Endothelial cell of umbilical vein (primary cell): ENCODE measurements at regions not wholly inside any gene's neighbourhood (a gene's known extent, or its start where the extent isn't known, plus 50 kb on each side); places are given as distances from the start of the nearest gene placed in this dataset.

ENCODE experiments used
- BruUV-seq: library from RNA; stranded (reverse); fragments of 400-500 nt; replicated peaks from 2 replicates; lab custom pipeline; 2021; lab: Mats Ljungman, UMichigan
- CTCF ChIA-PET: fragments of 300-600, 350-600 bp; sonication (Branson Sonifier 250); formaldehyde crosslinking; loops from one replicate; lab custom pipeline; 2021; ENCODE audit warnings: antibody characterized with exemption, inconsistent platforms; lab: Charles Lee
- POLR2A ChIA-PET: fragments of 300-600, 350-600 bp; sonication (Branson Sonifier 250); formaldehyde crosslinking; loops from one replicate; lab custom pipeline; 2021; ENCODE audit warnings: antibody characterized with exemption, inconsistent platforms; lab: Charles Lee
- DNase-seq: peaks from one replicate; pipeline ENCODE4 v3.0.0-alpha.2; 2011; ENCODE audit warnings: low read depth, low spot score
- FAIRE-seq: peaks from 2 replicates; lab custom pipeline; 2011; peaks lifted over from hg19 to GRCh38; lab: Jason Lieb, UNC
- H2AFZ ChIP-seq: 2 replicates; pipeline ENCODE4 v1.6.0; 2012; ENCODE audit warnings: low read depth, low read length, control low read depth, inconsistent platforms
- H3K27ac ChIP-seq: 2 replicates; pipeline ENCODE4 v1.5.1; 2011; ENCODE audit warnings: low read depth, mild to moderate bottlenecking, control low read depth, low read length, moderate library complexity; ENCODE audit not compliant: insufficient read depth
- H3K27me3 ChIP-seq, 2 experiments: 2 replicates each; pipeline versions ENCODE4 v1.6.0 to v1.6.1; 2011; ENCODE audit warnings: low read length in 2 of 2, mixed read lengths in 1 of 2; ENCODE audit not compliant: control insufficient read depth in 2 of 2, insufficient read depth in 2 of 2
- H3K36me3 ChIP-seq, 2 experiments: 2 replicates in 1 of 2; 3 replicates in 1 of 2; pipeline ENCODE4 v1.5.1; 2011; ENCODE audit warnings: low read length in 2 of 2, mild to moderate bottlenecking in 1 of 2, moderate library complexity in 1 of 2; ENCODE audit not compliant: control insufficient read depth in 2 of 2, insufficient read depth in 2 of 2; ENCODE audit errors: extremely low read depth in 1 of 2
- H3K4me1 ChIP-seq: 3 replicates; pipeline ENCODE4 v1.5.1; 2011; ENCODE audit warnings: mild to moderate bottlenecking, low read length; ENCODE audit not compliant: control insufficient read depth, insufficient read depth; ENCODE audit errors: extremely low read depth
- H3K4me2 ChIP-seq: 2 replicates; pipeline ENCODE4 v1.6.1; 2011; ENCODE audit warnings: low read length, control low read depth, mixed read lengths; ENCODE audit not compliant: insufficient read depth
- H3K4me3 ChIP-seq, 3 experiments: fragments of 200-600 bp in 1 of 3; sonication (generic), shearing (Covaris generic) in 1 of 3; replicated peaks in 1 of 3; 2 replicates each; pipeline ENCODE4 v1.5.1; 2011 to 2016; ENCODE audit warnings: control low read depth in 3 of 3, low read length in 3 of 3, mild to moderate bottlenecking in 2 of 3, inconsistent platforms in 1 of 3, low read depth in 1 of 3, moderate library complexity in 1 of 3; ENCODE audit not compliant: insufficient read depth in 1 of 3
- H3K79me2 ChIP-seq: 2 replicates; pipeline ENCODE4 v1.6.0; 2012; ENCODE audit warnings: low read length, inconsistent platforms; ENCODE audit not compliant: control insufficient read depth, insufficient read depth
- H3K9ac ChIP-seq: replicated peaks from 2 replicates; pipeline ENCODE3; 2011; ENCODE audit warnings: low read length, control low read depth; ENCODE audit not compliant: insufficient read depth; ENCODE audit errors: extremely low read depth
- H3K9me1 ChIP-seq: replicated peaks from 3 replicates; pipeline ENCODE4 v1.6.0; 2011; ENCODE audit warnings: mild to moderate bottlenecking, low read length; ENCODE audit not compliant: control insufficient read depth, insufficient read depth; ENCODE audit errors: extremely low read depth
- H3K9me3 ChIP-seq: replicated peaks from 2 replicates; pipeline ENCODE4 v1.5.1; 2012; ENCODE audit warnings: low read length, inconsistent platforms; ENCODE audit not compliant: control insufficient read depth, insufficient read depth
- H4K20me1 ChIP-seq: replicated peaks from 2 replicates; pipeline ENCODE3; 2011; ENCODE audit warnings: mild to moderate bottlenecking, low read length; ENCODE audit not compliant: control insufficient read depth, insufficient read depth; ENCODE audit errors: extremely low read depth
- EZH2 ChIP-seq: IDR thresholded peaks from 2 replicates; pipeline ENCODE4 v1.6.1; 2012; ENCODE audit warnings: borderline replicate concordance, low read depth, mild to moderate bottlenecking, moderate library complexity, low read length, inconsistent platforms; ENCODE audit not compliant: severe bottlenecking
- FOS ChIP-seq: IDR thresholded peaks from 2 replicates; pipeline ENCODE4 v1.6.1; 2011; ENCODE audit warnings: mild to moderate bottlenecking, low read length, moderate library complexity, borderline replicate concordance; ENCODE audit not compliant: insufficient read depth
- GATA2 ChIP-seq: IDR thresholded peaks from 2 replicates; pipeline ENCODE4 v1.7.0; 2011; ENCODE audit warnings: low read depth, mild to moderate bottlenecking, moderate library complexity, mixed read lengths, low read length; ENCODE audit not compliant: insufficient read length, insufficient read depth
- JUN ChIP-seq: IDR thresholded peaks from 2 replicates; pipeline ENCODE4 v1.6.1; 2011; ENCODE audit warnings: borderline replicate concordance, low read depth; ENCODE audit not compliant: insufficient read length, insufficient read depth
- MYC ChIP-seq: IDR thresholded peaks from one replicate; pipeline ENCODE4 v1.6.1; 2011; ENCODE audit warnings: mild to moderate bottlenecking, low read depth, low read length
- POLR2A ChIP-seq: IDR thresholded peaks from 2 replicates; pipeline ENCODE4 v1.6.1; 2012; ENCODE audit warnings: low read depth, mild to moderate bottlenecking, control low read depth, low read length
- POLR2AphosphoS5 ChIP-seq: IDR thresholded peaks from 2 replicates; pipeline ENCODE4 v1.6.1; 2012; ENCODE audit warnings: low read depth, mild to moderate bottlenecking, control low read depth, low read length, moderate library complexity; ENCODE audit not compliant: insufficient read depth
- dilution Hi-C: fragments of 300-500 bp; cut with MboI; formaldehyde crosslinking; loops from one replicate; pipeline ENCODE4 v1.15.0; 2019; ENCODE audit warnings: low sequenced_read_pairs; ENCODE audit not compliant: extremely low pct_ligation_motif_present
- intact Hi-C: fragments of 100-400 bp; cut with micrococcal nuclease; formaldehyde crosslinking; loops from one replicate; pipeline ENCODE4 v1.10.0; 2022
- TF ChIP-seq, protein P1 (sequence below), 2 donors: IDR thresholded peaks; 1 replicate in 1 of 2; 2 replicates in 1 of 2; pipeline ENCODE4 v1.5.1; 2011; ENCODE audit warnings: low read length in 2 of 2, mild to moderate bottlenecking in 2 of 2, moderate library complexity in 2 of 2, control low read depth in 1 of 2, inconsistent platforms in 1 of 2, low read depth in 1 of 2; ENCODE audit not compliant: insufficient read depth in 1 of 2; ENCODE audit errors: extremely low read depth in 1 of 2
- TF ChIP-seq, protein P2 (sequence below): IDR thresholded peaks from 2 replicates; pipeline ENCODE4 v1.6.1; 2011; ENCODE audit not compliant: insufficient read depth, insufficient read length

DNA sequence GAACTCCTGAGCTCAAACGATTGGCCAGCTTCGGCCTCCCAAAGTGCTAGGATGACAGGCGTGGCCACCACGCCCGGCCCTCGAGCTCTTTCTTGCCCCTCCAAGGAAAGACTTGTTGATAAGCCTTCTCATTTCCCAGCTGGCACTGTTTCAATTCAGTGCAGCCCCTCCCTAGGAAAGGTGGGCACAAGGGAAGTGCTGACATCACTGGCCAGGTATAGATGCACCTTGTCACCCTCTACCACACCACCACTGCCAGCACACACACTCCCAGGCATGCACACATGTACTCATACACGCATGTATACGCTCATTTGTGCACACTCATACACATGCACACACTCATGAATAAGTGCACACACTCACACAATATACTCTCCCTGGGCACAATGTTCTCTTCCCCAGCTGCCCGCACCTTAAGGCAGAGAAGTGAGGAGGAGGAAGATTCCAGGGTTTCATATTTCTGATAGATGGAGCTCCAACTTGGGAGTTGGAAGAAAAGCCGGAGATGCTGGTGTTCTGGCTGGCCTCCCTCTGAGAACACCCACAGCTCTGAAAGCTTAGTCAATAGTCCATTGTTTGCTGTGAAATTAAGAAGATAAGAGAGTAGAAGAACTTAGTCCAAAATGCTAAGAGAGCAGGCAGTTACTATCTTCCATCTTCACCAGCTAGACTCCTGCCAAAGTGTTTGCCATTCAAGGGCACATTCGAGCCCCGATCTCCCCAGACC lies 196.7 kb downstream of the FOXO1 start:
- Histone ChIP-seq H3K9me1 (no peaks in the 10 kb centered on the region), H3K27ac (no peak overlapping the region), H3K27me3 (no peaks in the 10 kb centered on the region), H3K4me2 (no peak overlapping the region), H3K4me1 (no peaks in the 10 kb centered on the region), H3K36me3 (no peaks in the 10 kb centered on the region), H3K4me3 (no peak overlapping the region), H4K20me1 (no peaks in the 10 kb centered on the region), H2AFZ (no peak overlapping the region), H3K9me3 (no peaks in the 10 kb centered on the region), H3K9ac (no peak overlapping the region), H3K79me2 (no peaks in the 10 kb centered on the region)
- dilution Hi-C loops, result no loop called here
- FAIRE-seq (no peak), DNase-seq (no peak)
- POLR2A ChIA-PET, result no interaction called here
- CTCF ChIA-PET, result interaction anchor here (0.8 to 1.9 kb wide), 5 partner anchors 10 to 239 kb away, joined by 3 to 12 read pairs (median 3); no protein-coding TSS in a partner anchor
- no TSS peak for BruUV-seq
- TF ChIP-seq MYC (no peak), JUN (no peak), GATA2 (no peak), POLR2A (no peak), FOS (no peak), POLR2AphosphoS5 (no peak), EZH2 (no peak)
- TF ChIP-seq, protein P1, sequence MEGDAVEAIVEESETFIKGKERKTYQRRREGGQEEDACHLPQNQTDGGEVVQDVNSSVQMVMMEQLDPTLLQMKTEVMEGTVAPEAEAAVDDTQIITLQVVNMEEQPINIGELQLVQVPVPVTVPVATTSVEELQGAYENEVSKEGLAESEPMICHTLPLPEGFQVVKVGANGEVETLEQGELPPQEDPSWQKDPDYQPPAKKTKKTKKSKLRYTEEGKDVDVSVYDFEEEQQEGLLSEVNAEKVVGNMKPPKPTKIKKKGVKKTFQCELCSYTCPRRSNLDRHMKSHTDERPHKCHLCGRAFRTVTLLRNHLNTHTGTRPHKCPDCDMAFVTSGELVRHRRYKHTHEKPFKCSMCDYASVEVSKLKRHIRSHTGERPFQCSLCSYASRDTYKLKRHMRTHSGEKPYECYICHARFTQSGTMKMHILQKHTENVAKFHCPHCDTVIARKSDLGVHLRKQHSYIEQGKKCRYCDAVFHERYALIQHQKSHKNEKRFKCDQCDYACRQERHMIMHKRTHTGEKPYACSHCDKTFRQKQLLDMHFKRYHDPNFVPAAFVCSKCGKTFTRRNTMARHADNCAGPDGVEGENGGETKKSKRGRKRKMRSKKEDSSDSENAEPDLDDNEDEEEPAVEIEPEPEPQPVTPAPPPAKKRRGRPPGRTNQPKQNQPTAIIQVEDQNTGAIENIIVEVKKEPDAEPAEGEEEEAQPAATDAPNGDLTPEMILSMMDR (IDR thresholded peaks at IDR 0.05; ENCODE audit: extremely low read depth in 1 of 2, insufficient read depth in 1 of 2, low read depth in 1 of 2, low read length in 2 of 2), result no peak
- TF ChIP-seq, protein P2, sequence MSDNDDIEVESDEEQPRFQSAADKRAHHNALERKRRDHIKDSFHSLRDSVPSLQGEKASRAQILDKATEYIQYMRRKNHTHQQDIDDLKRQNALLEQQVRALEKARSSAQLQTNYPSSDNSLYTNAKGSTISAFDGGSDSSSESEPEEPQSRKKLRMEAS, result no peak
- intact Hi-C loops, result no loop called here
